ENCODE measurements at regions not wholly inside any gene's neighbourhood (a gene's known extent, or its start where the extent isn't known, plus 50 kb on each side); places are given as distances from the start of the nearest gene placed in this dataset.
"Not testable (repeated sequence)": the region's sequence is repeated elsewhere in the genome, so short reads cannot be mapped to it uniquely, and the experiment has no call there.

DNA sequence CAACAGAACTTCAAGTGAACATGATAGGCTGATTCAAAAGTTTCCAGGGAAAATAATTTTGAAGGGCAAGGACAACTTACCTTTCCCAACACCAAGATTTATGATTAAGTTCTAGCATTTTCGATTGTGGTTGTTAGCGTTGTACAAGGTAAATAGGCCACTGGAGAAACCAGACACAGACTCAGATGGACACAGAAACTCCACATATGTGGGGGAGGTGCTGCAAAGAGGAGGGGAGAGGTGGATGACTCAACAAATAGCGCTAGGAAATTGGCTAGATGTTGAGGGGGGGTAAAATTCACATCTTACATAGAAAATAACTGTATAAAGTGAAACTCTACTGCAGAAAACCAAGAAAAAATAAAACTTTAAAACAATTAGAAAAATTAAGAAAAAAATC is 564.4 kb downstream of the MATN1 start:
- no peak for DNase-seq (ENCODE audit: low read depth)

DNA sequence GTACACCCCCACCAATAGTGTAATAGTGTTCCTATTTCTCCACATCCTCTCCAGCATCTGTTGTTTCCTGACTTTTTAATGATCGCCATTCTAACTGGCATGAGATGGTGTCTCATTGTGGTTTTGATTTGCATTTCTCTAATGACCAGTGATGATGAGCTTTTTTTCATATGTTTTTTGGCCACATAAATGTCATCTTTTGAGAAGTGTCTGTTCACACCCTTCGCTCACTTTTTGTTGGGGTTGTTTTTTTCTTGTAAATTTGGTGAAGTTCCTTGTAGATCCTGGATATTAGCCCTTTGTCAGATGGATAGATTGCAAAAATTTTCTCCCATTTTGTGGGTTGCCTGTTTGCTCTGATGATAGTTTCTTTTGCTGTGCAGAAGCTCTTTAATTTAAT is 567.7 kb downstream of the MATN1 start:
- not testable (repeated sequence) for DNase-seq (ENCODE audit: low read depth)

- DNase-seq (ENCODE audit: low read depth): not testable (repeated sequence)
Measured at GRCh38 chr1:30155253-30155652, 568.1 kb downstream of the MATN1 start.

GRCh38 chr1:30153743-30154449 is 569.5 kb downstream of the MATN1 start:
- DNase-seq (ENCODE audit: low read depth): no peak

DNA sequence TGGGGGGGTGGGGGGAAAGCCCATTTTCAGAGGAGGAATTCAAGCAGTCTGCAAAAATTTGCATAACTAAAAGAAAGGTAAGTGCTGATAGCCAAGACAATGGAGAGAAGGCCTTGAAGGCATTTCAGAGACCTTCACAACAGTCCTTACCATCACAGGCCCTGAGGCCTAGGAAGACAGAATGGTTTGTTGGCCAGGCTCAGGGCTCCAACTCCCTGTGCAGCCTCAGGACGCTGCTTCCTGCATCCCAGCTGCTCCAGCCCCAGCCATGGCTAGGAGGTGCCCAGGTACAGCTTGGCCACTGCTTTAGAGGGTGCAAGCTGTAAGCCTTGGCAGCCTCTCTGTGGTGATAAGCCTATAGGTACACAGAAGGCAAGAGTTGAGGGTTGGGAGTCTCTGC is 571.6 kb downstream of the MATN1 start:
- no peak for DNase-seq (ENCODE audit: low read depth)

DNA sequence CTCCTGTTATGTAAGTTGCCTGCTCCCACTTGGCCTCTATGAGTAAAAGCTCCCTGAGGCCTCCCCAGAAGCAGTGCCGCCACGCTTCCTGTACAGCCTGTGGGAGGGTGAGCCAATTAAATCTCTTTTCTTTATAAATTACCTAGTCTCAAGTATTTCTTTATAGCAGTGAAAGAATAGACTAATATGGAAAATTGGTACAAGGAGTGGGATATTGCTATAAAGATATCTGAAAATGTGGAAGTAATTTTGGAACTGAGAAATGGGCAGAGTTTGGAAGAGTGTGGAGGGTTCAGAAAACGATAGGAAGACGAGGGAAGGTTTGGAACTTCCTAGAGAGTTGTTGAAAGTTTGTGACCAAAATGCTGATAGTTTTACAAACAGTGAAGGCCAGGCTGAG is 572.3 kb downstream of the MATN1 start:
- DNase-seq (ENCODE audit: low read depth): no peak

- no peak for DNase-seq (ENCODE audit: low read depth)
Measured at GRCh38 chr1:30149226-30149625, 574.2 kb downstream of the MATN1 start.

DNA sequence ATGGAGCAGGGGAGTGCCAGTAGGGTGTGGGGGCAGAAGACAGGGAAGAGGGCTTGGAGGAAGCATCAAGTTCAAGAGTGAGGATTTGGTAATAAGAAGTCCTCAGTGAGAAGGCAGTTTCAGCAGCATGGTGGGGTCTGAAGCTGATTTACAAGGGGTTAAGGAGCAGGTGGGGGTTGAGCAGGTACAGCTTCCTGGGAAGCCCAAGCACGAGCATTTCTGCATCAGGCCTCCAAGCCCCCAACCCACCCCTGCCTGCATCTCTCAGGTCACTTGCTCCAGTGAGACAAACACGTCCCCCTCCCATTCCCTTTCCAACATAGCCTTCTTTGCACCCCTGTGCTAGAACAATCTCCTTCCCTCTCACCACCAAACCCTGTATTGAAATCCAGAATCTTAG is 574.7 kb downstream of the MATN1 start:
- no peak for DNase-seq (ENCODE audit: low read depth)

- no peak for DNase-seq (ENCODE audit: low read depth)
Measured at GRCh38 chr1:30147188-30147587, 576.2 kb downstream of the MATN1 start.

DNA sequence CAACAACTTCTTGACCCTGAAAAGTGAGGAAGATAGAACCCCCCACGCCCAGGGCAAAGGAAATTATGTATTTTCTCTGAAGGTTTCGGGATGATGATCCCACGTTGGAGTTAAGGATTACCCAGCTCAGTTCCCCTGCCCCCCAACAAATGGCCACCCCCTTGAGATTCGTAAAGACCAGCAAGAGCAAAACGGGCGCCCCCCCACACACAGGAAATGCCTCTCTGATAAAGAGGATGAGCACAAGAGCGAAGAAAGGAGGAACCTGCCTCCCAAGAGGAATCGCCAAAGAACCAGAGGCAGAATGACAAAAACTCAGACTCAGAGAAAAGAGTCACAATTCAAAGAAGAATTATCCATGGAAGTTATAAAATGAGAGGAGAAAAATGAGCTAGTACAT is 576.9 kb downstream of the MATN1 start:
- DNase-seq (ENCODE audit: low read depth): no peak

GRCh38 chr1:30145723-30146303 is 577.6 kb downstream of the MATN1 start:
- no peak for DNase-seq (ENCODE audit: low read depth)

- no peak for DNase-seq (ENCODE audit: low read depth)
Measured at GRCh38 chr1:30144831-30145230, 578.6 kb downstream of the MATN1 start.

DNA sequence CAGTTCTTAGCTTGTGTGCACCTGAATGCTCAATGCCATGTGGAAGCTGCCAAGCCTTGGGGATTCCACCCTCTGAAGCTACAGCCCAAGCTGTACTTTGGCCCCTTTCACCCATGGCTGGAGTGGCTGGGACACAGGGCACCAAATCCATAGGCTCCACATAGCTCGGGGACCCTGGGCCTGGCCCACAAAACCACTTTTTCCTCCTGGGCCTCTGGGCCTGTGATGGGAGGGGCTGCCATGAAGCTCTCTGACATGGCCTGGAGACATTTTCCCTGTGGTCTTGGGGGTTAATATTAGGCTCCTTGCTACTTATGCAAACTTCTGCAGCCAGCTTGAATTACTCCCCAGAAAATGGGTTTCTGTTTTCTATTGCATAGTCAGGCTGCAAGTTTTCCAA is 579.9 kb downstream of the MATN1 start:
- no peak for DNase-seq (ENCODE audit: low read depth)

DNA sequence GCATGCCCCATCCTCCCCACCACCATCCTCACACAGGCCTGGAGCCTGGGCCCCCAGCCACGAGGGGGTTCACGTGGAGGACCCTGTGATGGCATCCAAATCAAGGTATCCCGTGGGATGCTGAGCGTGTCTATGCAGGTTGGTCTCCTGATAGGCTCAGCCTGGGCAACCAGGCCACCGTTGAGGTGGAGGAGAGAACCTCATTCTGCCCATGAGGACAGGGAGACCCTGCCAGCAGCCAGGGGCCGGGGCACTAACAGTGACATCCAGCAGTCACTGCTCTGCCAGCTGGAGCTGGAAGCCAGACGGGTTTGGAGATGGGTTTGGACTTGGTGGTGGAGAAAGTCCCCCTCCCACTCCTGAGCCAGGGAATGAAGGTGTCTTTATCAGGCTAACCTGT is 582.8 kb downstream of the MATN1 start:
- DNase-seq (ENCODE audit: low read depth): no peak

GRCh38 chr1:30138891-30139290 is 584.5 kb downstream of the MATN1 start:
- no peak for DNase-seq (ENCODE audit: low read depth)

GRCh38 chr1:30137001-30137400 is 586.4 kb downstream of the MATN1 start:
- no peak for DNase-seq (ENCODE audit: low read depth)

DNA sequence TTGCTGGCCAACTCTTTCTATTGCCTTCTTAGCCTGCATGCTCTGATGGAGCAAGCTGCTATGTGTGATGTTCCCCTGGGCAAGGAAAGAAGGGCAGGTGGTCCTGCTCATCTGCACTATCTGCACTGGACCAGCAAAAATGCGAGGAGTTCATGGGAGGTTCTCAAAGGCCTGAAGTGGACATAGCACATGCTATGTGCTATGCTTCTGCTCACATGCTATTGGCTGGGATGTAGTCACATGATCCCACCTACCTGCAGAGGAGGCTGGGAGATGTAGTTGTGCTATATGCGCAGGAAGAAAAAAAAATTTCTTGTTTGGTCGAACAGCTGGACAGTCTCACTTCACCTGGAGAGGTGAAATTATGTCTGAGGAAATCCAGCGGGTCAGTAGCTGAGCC is 587.7 kb downstream of the MATN1 start:
- DNase-seq (ENCODE audit: low read depth): no peak

GRCh38 chr1:30134466-30135217 is 588.7 kb downstream of the MATN1 start:
- DNase-seq (ENCODE audit: low read depth): no peak

DNA sequence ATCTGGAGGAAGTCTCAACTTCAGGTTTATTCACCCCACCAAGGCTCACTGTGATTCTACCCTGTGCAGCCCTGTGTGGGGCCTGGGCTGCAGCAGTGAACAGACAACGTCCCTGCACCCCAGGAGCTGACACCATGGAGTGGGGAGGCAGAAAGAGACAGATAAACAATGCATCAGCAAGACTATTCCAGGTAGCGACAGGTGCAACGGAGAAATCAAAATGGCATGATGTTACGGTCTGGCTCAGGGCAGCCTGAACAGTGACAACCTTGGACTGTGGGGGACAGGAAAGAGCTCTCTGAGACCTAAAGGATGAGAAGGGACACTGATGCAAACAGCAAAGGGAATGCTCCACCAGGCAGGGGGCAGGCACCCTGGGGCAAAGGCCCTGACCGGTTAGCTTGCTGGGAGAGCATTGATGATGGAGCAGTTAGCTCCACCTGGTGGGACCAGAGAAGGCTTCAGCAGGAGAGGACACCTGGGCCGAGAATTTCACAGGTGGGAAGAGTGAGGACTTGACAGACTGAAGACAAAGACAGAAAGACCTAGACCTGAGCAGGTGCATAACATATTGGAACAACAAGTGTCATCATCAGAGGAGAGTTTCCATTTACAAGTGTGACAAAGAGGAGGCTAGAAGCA is 589.9 kb downstream of the MATN1 start:
- DNase-seq (ENCODE audit: low read depth): no peak

- no peak for DNase-seq (ENCODE audit: low read depth)
Measured at GRCh38 chr1:30132602-30133286, 590.6 kb downstream of the MATN1 start.

GRCh38 chr1:30130566-30130965 is 592.8 kb downstream of the MATN1 start:
- DNase-seq (ENCODE audit: low read depth): not testable (repeated sequence)

- DNase-seq (ENCODE audit: low read depth): no peak
Measured at GRCh38 chr1:30130099-30130498, 593.3 kb downstream of the MATN1 start.
